GM19395 (cell line): ENCODE measurements at regions not wholly inside any gene's neighbourhood (a gene's known extent, or its start where the extent isn't known, plus 50 kb on each side); places are given as distances from the start of the nearest gene placed in this dataset.

ENCODE experiments used
- ATAC-seq: cut with Tn5 transposase; IDR thresholded peaks from one replicate; pipeline ENCODE4 v1.9.1; 2021; ENCODE audit warnings: mild to moderate bottlenecking, moderate library complexity; ENCODE audit not compliant: unreplicated experiment

- ATAC-seq: no peak
Measured at GRCh38 chr22:48569476-48570233, 1258.0 kb downstream of the BRD1 start.

GRCh38 chr22:48568736-48569330 lies 1258.8 kb downstream of the BRD1 start:
- ATAC-seq: no peak

GRCh38 chr22:48567213-48567975 lies 1260.3 kb downstream of the BRD1 start:
- no peak for ATAC-seq

- ATAC-seq: no peak
Measured at GRCh38 chr22:48566741-48567140, 1260.9 kb downstream of the BRD1 start.

- ATAC-seq: no peak
Measured at GRCh38 chr22:48565901-48566501, 1261.7 kb downstream of the BRD1 start.

- no peak for ATAC-seq
Measured at GRCh38 chr22:48564995-48565394, 1262.7 kb downstream of the BRD1 start.

- no peak for ATAC-seq
Measured at GRCh38 chr22:48563966-48564330, 1263.7 kb downstream of the BRD1 start.

GRCh38 chr22:48563118-48563965 lies 1264.3 kb downstream of the BRD1 start:
- no peak for ATAC-seq

GRCh38 chr22:48561676-48562075 lies 1266.0 kb downstream of the BRD1 start:
- no peak for ATAC-seq

GRCh38 chr22:48560836-48561235 lies 1266.8 kb downstream of the BRD1 start:
- no peak for ATAC-seq

GRCh38 chr22:48560389-48560751 lies 1267.3 kb downstream of the BRD1 start:
- ATAC-seq: no peak

GRCh38 chr22:48559647-48560388 lies 1267.9 kb downstream of the BRD1 start:
- ATAC-seq: no peak

GRCh38 chr22:48558606-48559402 lies 1268.9 kb downstream of the BRD1 start:
- ATAC-seq: no peak

- ATAC-seq: no peak
Measured at GRCh38 chr22:48558016-48558415, 1269.7 kb downstream of the BRD1 start.

- no peak for ATAC-seq
Measured at GRCh38 chr22:48557473-48557872, 1270.2 kb downstream of the BRD1 start.

- no peak for ATAC-seq
Measured at GRCh38 chr22:48556751-48557150, 1270.9 kb downstream of the BRD1 start.

- no peak for ATAC-seq
Measured at GRCh38 chr22:48556222-48556621, 1271.5 kb downstream of the BRD1 start.

- no peak for ATAC-seq
Measured at GRCh38 chr22:48555606-48556005, 1272.1 kb downstream of the BRD1 start.

- no peak for ATAC-seq
Measured at GRCh38 chr22:48554893-48555572, 1272.6 kb downstream of the BRD1 start.
